Endothelial cell of umbilical vein (primary cell): ENCODE measurements at regions not wholly inside any gene's neighbourhood (a gene's known extent, or its start where the extent isn't known, plus 50 kb on each side); places are given as distances from the start of the nearest gene placed in this dataset.

Experiments used
- BruUV-seq: library from RNA; stranded (reverse); fragments of 400-500 nt; replicated peaks from 2 replicates; lab custom pipeline; 2021; lab: Mats Ljungman, UMichigan
- CTCF ChIA-PET: fragments of 300-600, 350-600 bp; sonication (Branson Sonifier 250); formaldehyde crosslinking; loops from one replicate; lab custom pipeline; 2021; ENCODE audit warnings: antibody characterized with exemption, inconsistent platforms; lab: Charles Lee
- POLR2A ChIA-PET: fragments of 300-600, 350-600 bp; sonication (Branson Sonifier 250); formaldehyde crosslinking; loops from one replicate; lab custom pipeline; 2021; ENCODE audit warnings: antibody characterized with exemption, inconsistent platforms; lab: Charles Lee
- DNase-seq: peaks from one replicate; pipeline ENCODE4 v3.0.0-alpha.2; 2011; ENCODE audit warnings: low read depth, low spot score
- FAIRE-seq: peaks from 2 replicates; lab custom pipeline; 2011; peaks lifted over from hg19 to GRCh38; lab: Jason Lieb, UNC
- H2AFZ ChIP-seq: 2 replicates; pipeline ENCODE4 v1.6.0; 2012; ENCODE audit warnings: low read depth, low read length, control low read depth, inconsistent platforms
- H3K27ac ChIP-seq: 2 replicates; pipeline ENCODE4 v1.5.1; 2011; ENCODE audit warnings: low read depth, mild to moderate bottlenecking, control low read depth, low read length, moderate library complexity; ENCODE audit not compliant: insufficient read depth
- H3K27me3 ChIP-seq, 2 experiments: 2 replicates each; pipeline versions ENCODE4 v1.6.0 to v1.6.1; 2011; ENCODE audit warnings: low read length in 2 of 2, mixed read lengths in 1 of 2; ENCODE audit not compliant: control insufficient read depth in 2 of 2, insufficient read depth in 2 of 2
- H3K36me3 ChIP-seq, 2 experiments: 2 replicates in 1 of 2; 3 replicates in 1 of 2; pipeline ENCODE4 v1.5.1; 2011; ENCODE audit warnings: low read length in 2 of 2, mild to moderate bottlenecking in 1 of 2, moderate library complexity in 1 of 2; ENCODE audit not compliant: control insufficient read depth in 2 of 2, insufficient read depth in 2 of 2; ENCODE audit errors: extremely low read depth in 1 of 2
- H3K4me1 ChIP-seq: 3 replicates; pipeline ENCODE4 v1.5.1; 2011; ENCODE audit warnings: mild to moderate bottlenecking, low read length; ENCODE audit not compliant: control insufficient read depth, insufficient read depth; ENCODE audit errors: extremely low read depth
- H3K4me2 ChIP-seq: 2 replicates; pipeline ENCODE4 v1.6.1; 2011; ENCODE audit warnings: low read length, control low read depth, mixed read lengths; ENCODE audit not compliant: insufficient read depth
- H3K4me3 ChIP-seq, 3 experiments: fragments of 200-600 bp in 1 of 3; sonication (generic), shearing (Covaris generic) in 1 of 3; replicated peaks in 1 of 3; 2 replicates each; pipeline ENCODE4 v1.5.1; 2011 to 2016; ENCODE audit warnings: control low read depth in 3 of 3, low read length in 3 of 3, mild to moderate bottlenecking in 2 of 3, inconsistent platforms in 1 of 3, low read depth in 1 of 3, moderate library complexity in 1 of 3; ENCODE audit not compliant: insufficient read depth in 1 of 3
- H3K79me2 ChIP-seq: 2 replicates; pipeline ENCODE4 v1.6.0; 2012; ENCODE audit warnings: low read length, inconsistent platforms; ENCODE audit not compliant: control insufficient read depth, insufficient read depth
- H3K9ac ChIP-seq: replicated peaks from 2 replicates; pipeline ENCODE3; 2011; ENCODE audit warnings: low read length, control low read depth; ENCODE audit not compliant: insufficient read depth; ENCODE audit errors: extremely low read depth
- H3K9me1 ChIP-seq: replicated peaks from 3 replicates; pipeline ENCODE4 v1.6.0; 2011; ENCODE audit warnings: mild to moderate bottlenecking, low read length; ENCODE audit not compliant: control insufficient read depth, insufficient read depth; ENCODE audit errors: extremely low read depth
- H3K9me3 ChIP-seq: replicated peaks from 2 replicates; pipeline ENCODE4 v1.5.1; 2012; ENCODE audit warnings: low read length, inconsistent platforms; ENCODE audit not compliant: control insufficient read depth, insufficient read depth
- H4K20me1 ChIP-seq: replicated peaks from 2 replicates; pipeline ENCODE3; 2011; ENCODE audit warnings: mild to moderate bottlenecking, low read length; ENCODE audit not compliant: control insufficient read depth, insufficient read depth; ENCODE audit errors: extremely low read depth
- EZH2 ChIP-seq: IDR thresholded peaks from 2 replicates; pipeline ENCODE4 v1.6.1; 2012; ENCODE audit warnings: borderline replicate concordance, low read depth, mild to moderate bottlenecking, moderate library complexity, low read length, inconsistent platforms; ENCODE audit not compliant: severe bottlenecking
- FOS ChIP-seq: IDR thresholded peaks from 2 replicates; pipeline ENCODE4 v1.6.1; 2011; ENCODE audit warnings: mild to moderate bottlenecking, low read length, moderate library complexity, borderline replicate concordance; ENCODE audit not compliant: insufficient read depth
- GATA2 ChIP-seq: IDR thresholded peaks from 2 replicates; pipeline ENCODE4 v1.7.0; 2011; ENCODE audit warnings: low read depth, mild to moderate bottlenecking, moderate library complexity, mixed read lengths, low read length; ENCODE audit not compliant: insufficient read length, insufficient read depth
- JUN ChIP-seq: IDR thresholded peaks from 2 replicates; pipeline ENCODE4 v1.6.1; 2011; ENCODE audit warnings: borderline replicate concordance, low read depth; ENCODE audit not compliant: insufficient read length, insufficient read depth
- MYC ChIP-seq: IDR thresholded peaks from one replicate; pipeline ENCODE4 v1.6.1; 2011; ENCODE audit warnings: mild to moderate bottlenecking, low read depth, low read length
- POLR2A ChIP-seq: IDR thresholded peaks from 2 replicates; pipeline ENCODE4 v1.6.1; 2012; ENCODE audit warnings: low read depth, mild to moderate bottlenecking, control low read depth, low read length
- POLR2AphosphoS5 ChIP-seq: IDR thresholded peaks from 2 replicates; pipeline ENCODE4 v1.6.1; 2012; ENCODE audit warnings: low read depth, mild to moderate bottlenecking, control low read depth, low read length, moderate library complexity; ENCODE audit not compliant: insufficient read depth
- dilution Hi-C: fragments of 300-500 bp; cut with MboI; formaldehyde crosslinking; loops from one replicate; pipeline ENCODE4 v1.15.0; 2019; ENCODE audit warnings: low sequenced_read_pairs; ENCODE audit not compliant: extremely low pct_ligation_motif_present
- intact Hi-C: fragments of 100-400 bp; cut with micrococcal nuclease; formaldehyde crosslinking; loops from one replicate; pipeline ENCODE4 v1.10.0; 2022
- TF ChIP-seq, protein P1 (sequence below), 2 donors: IDR thresholded peaks; 1 replicate in 1 of 2; 2 replicates in 1 of 2; pipeline ENCODE4 v1.5.1; 2011; ENCODE audit warnings: low read length in 2 of 2, mild to moderate bottlenecking in 2 of 2, moderate library complexity in 2 of 2, control low read depth in 1 of 2, inconsistent platforms in 1 of 2, low read depth in 1 of 2; ENCODE audit not compliant: insufficient read depth in 1 of 2; ENCODE audit errors: extremely low read depth in 1 of 2
- TF ChIP-seq, protein P2 (sequence below): IDR thresholded peaks from 2 replicates; pipeline ENCODE4 v1.6.1; 2011; ENCODE audit not compliant: insufficient read depth, insufficient read length

DNA sequence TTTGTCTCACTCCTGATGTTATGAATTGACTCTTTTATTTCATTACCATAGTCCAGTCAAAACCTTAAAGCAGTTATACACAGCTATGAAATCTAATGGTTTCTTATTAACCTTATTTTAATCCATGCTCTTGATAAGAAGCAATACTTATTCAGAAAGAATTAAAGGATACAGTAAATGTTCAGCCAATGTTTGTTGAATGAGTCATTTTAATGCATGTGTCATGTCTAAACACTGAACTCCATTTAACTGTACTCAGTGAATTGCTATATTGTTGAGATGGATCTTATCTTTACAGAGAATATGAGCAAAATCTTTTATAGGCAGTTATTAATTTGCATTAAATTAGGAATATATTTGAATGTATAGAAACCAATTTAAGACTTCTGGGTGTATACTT is 135.1 kb upstream of the TFPI start:
- no peaks in the 10 kb centered on the region for H3K36me3 ChIP-seq
- no peak overlapping the region for H3K4me3 ChIP-seq
- no peaks in the 10 kb centered on the region for H3K27me3 ChIP-seq
- TF ChIP-seq, protein P1, sequence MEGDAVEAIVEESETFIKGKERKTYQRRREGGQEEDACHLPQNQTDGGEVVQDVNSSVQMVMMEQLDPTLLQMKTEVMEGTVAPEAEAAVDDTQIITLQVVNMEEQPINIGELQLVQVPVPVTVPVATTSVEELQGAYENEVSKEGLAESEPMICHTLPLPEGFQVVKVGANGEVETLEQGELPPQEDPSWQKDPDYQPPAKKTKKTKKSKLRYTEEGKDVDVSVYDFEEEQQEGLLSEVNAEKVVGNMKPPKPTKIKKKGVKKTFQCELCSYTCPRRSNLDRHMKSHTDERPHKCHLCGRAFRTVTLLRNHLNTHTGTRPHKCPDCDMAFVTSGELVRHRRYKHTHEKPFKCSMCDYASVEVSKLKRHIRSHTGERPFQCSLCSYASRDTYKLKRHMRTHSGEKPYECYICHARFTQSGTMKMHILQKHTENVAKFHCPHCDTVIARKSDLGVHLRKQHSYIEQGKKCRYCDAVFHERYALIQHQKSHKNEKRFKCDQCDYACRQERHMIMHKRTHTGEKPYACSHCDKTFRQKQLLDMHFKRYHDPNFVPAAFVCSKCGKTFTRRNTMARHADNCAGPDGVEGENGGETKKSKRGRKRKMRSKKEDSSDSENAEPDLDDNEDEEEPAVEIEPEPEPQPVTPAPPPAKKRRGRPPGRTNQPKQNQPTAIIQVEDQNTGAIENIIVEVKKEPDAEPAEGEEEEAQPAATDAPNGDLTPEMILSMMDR (IDR thresholded peaks at IDR 0.05; ENCODE audit: extremely low read depth in 1 of 2, insufficient read depth in 1 of 2, low read depth in 1 of 2, low read length in 2 of 2), result no peak
- TF ChIP-seq GATA2 (peak; percentile 36), EZH2 (no peak), MYC (no peak), POLR2A (no peak), FOS (peak; percentile 86), JUN (peak; percentile 77)
- H3K27ac ChIP-seq, result no peak overlapping the region
- ChIA-PET POLR2A (no interaction called here), CTCF (interaction anchor here (0.9 kb wide), 1 partner anchor 30 kb away, joined by 5 read pairs; no protein-coding TSS in a partner anchor)
- no peaks in the 10 kb centered on the region for H3K9me3 ChIP-seq
- H3K4me2 ChIP-seq, result peak overlapping the region; percentile 42
- DNase-seq, result peak; percentile 71
- intact Hi-C loops (no loop called here), dilution Hi-C loops (no loop called here)
- peaks cover 12% of the 10 kb centered on the region for H3K4me1 ChIP-seq
- no peak for FAIRE-seq
- no peaks in the 10 kb centered on the region for H4K20me1 ChIP-seq
- no peaks in the 10 kb centered on the region for H3K79me2 ChIP-seq
- no TSS peak for BruUV-seq
- no peak overlapping the region for H3K9ac ChIP-seq
- H2AFZ ChIP-seq, result no peak overlapping the region
- no peaks in the 10 kb centered on the region for H3K9me1 ChIP-seq

DNA sequence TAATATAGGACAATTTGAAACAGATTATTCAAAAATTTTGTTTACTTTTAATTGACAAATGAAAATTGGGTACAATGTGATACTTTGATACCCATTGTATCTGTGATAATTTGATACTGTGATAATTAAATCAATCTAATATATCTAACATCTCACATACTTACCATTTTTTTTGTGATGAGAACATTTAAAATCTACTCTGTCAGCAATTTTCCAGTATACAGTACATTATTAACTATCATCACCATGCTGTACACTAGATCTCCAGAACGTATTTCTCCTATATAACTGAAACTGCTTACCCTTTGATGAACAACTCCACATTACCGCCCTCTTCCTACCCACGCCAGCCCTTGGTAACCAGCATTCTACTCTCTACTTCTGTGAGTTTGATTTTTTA is 139.7 kb upstream of the TFPI start:
- Histone ChIP-seq H3K36me3 (no peaks in the 10 kb centered on the region), H3K4me1 (peaks cover 15% of the 10 kb centered on the region), H3K9me3 (no peaks in the 10 kb centered on the region), H3K27me3 (no peaks in the 10 kb centered on the region), H3K79me2 (no peaks in the 10 kb centered on the region), H3K9me1 (no peaks in the 10 kb centered on the region), H4K20me1 (no peaks in the 10 kb centered on the region), H2AFZ (peak overlapping the region; percentile 78), H3K4me2 (no peak overlapping the region), H3K4me3 (no peak overlapping the region), H3K9ac (no peak overlapping the region), H3K27ac (no peak overlapping the region)
- no peak for DNase-seq
- ChIA-PET CTCF (no interaction called here), POLR2A (no interaction called here)
- no peak for FAIRE-seq
- intact Hi-C loops, result no loop called here
- dilution Hi-C loops, result no loop called here
- BruUV-seq, result no TSS peak
- TF ChIP-seq POLR2A (no peak), POLR2AphosphoS5 (no peak), JUN (no peak), GATA2 (no peak), MYC (no peak), EZH2 (no peak), FOS (no peak)
- TF ChIP-seq, protein P2, sequence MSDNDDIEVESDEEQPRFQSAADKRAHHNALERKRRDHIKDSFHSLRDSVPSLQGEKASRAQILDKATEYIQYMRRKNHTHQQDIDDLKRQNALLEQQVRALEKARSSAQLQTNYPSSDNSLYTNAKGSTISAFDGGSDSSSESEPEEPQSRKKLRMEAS, result no peak
- TF ChIP-seq, protein P1 (IDR thresholded peaks at IDR 0.05; ENCODE audit: extremely low read depth in 1 of 2, insufficient read depth in 1 of 2, low read depth in 1 of 2, low read length in 2 of 2), result no peak
